ENCODE measurements at regions not wholly inside any gene's neighbourhood (a gene's known extent, or its start where the extent isn't known, plus 50 kb on each side); places are given as distances from the start of the nearest gene placed in this dataset.

DNA sequence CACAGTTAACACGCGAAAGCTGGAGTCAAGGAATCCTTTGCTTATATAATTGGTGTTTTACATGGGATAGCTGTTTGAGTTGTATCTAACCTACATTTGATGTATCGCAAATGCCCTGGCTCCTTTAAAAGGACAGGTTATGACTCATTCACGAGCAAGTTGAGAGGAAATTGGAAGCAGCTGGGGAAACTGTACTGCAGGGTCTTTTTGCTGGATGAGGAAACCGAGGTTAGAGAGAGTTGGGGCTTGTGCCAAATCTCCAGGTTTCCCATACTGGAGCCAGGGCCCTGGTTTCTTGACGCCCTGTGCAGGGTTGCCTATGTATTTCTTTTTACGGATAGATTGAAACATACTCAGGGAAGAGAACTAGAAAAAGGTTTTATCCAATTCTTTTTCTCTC is 60.0 kb upstream of the SPTBN1 start:
- Histone ChIP-seq H3K27me3 (replicated peaks; ENCODE audit: insufficient read depth) (no peaks in the 10 kb centered on the region), H3K4me1 (replicated peaks) (no peaks in the 10 kb centered on the region), H3K4me3 (no peak overlapping the region), H3K27ac (no peak overlapping the region), H3K36me3 (no peaks in the 10 kb centered on the region), H3K9me3 (no peaks in the 10 kb centered on the region)
- intact Hi-C loops (cut with DNase I): no loop called here
- DNase-seq (ENCODE audit: low spot score): no peak
- 75% methylated on average over 7 of the region's 7 CpGs for WGBS
- TF ChIP-seq POLR2AphosphoS5 (IDR thresholded peaks at IDR 0.05): no peak
- no peak for TF ChIP-seq POLR2A (IDR thresholded peaks at IDR 0.05)
- TF ChIP-seq, protein P1, sequence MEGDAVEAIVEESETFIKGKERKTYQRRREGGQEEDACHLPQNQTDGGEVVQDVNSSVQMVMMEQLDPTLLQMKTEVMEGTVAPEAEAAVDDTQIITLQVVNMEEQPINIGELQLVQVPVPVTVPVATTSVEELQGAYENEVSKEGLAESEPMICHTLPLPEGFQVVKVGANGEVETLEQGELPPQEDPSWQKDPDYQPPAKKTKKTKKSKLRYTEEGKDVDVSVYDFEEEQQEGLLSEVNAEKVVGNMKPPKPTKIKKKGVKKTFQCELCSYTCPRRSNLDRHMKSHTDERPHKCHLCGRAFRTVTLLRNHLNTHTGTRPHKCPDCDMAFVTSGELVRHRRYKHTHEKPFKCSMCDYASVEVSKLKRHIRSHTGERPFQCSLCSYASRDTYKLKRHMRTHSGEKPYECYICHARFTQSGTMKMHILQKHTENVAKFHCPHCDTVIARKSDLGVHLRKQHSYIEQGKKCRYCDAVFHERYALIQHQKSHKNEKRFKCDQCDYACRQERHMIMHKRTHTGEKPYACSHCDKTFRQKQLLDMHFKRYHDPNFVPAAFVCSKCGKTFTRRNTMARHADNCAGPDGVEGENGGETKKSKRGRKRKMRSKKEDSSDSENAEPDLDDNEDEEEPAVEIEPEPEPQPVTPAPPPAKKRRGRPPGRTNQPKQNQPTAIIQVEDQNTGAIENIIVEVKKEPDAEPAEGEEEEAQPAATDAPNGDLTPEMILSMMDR (IDR thresholded peaks at IDR 0.05): no peak

DNA sequence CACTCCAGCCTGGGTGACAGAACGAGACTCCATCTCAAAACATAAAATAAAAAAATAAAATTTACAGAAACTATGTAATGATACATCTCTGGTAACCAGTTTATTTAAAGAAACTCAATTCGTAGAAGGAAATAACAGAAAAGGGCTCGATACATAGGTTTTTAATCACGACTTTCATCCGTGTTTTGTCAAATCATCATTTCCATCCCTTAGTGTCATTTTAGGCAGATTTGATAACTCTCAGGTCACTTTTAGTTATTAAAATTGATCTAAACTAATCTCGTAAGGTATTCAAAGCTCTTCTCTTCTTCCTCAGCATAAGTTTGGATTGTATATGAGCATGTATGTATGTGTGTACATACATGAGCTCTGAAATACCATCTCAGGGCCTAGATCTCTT is 59.3 kb upstream of the SPTBN1 start:
- WGBS: 94% methylated on average over 6 of the region's 6 CpGs
- Histone ChIP-seq H3K27ac (no peak overlapping the region), H3K36me3 (no peaks in the 10 kb centered on the region), H3K9me3 (no peaks in the 10 kb centered on the region), H3K4me1 (replicated peaks) (no peaks in the 10 kb centered on the region), H3K27me3 (replicated peaks; ENCODE audit: insufficient read depth) (no peaks in the 10 kb centered on the region), H3K4me3 (no peak overlapping the region)
- TF ChIP-seq POLR2AphosphoS5 (IDR thresholded peaks at IDR 0.05): no peak
- TF ChIP-seq, protein P1 (IDR thresholded peaks at IDR 0.05): no peak
- TF ChIP-seq POLR2A (IDR thresholded peaks at IDR 0.05): no peak
- intact Hi-C loops (cut with DNase I): no loop called here
- DNase-seq (ENCODE audit: low spot score): no peak

DNA sequence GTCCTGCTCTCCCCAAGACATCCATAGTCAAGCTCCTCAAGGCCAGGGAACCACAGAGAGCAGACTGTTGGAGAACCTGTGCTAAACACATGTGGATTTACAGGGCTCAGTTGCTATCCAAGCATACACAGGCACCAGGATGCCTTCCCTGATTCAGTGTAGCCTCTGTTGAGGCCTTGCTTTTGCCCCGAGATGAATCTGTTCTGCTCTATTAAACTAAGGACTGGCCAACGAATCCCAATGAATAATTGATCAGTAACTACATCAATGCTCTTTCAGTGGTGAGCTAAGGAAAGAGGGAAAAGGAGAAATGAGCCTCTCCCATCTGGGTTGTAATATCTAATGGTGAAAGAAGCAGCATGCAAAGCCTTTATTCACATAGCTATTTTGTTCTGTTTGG is 58.7 kb upstream of the SPTBN1 start:
- no peak for TF ChIP-seq POLR2A (IDR thresholded peaks at IDR 0.05)
- TF ChIP-seq, protein P1 (IDR thresholded peaks at IDR 0.05): no peak
- no peak for TF ChIP-seq POLR2AphosphoS5 (IDR thresholded peaks at IDR 0.05)
- no peaks in the 10 kb centered on the region for H3K27me3 ChIP-seq (replicated peaks; ENCODE audit: insufficient read depth)
- H3K27ac ChIP-seq: no peak overlapping the region
- intact Hi-C loops (cut with DNase I): no loop called here
- no peak overlapping the region for H3K4me3 ChIP-seq
- no peak for DNase-seq (ENCODE audit: low spot score)
- H3K4me1 ChIP-seq (replicated peaks): no peaks in the 10 kb centered on the region
- H3K9me3 ChIP-seq: no peaks in the 10 kb centered on the region
- 92% methylated on average over 2 of the region's 2 CpGs for WGBS
- H3K36me3 ChIP-seq: no peaks in the 10 kb centered on the region

DNA sequence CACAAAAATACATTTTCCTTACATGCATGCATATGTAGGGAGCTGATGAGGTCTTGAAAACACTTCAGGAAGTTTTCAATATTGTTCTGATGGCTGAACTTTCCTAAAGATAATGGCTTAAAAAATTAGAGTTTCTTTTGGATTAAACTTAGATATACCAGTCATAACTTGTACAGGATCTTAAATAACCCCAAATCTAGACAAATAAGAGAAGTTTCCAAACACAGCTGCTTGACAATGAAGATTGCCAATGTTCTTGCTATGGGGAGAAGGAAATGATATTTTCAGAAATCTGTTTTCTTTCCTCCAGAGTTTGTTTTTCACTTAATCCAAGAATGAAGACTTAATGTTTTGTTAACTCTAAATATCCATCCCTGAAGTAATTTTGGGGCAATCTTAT is 54.6 kb upstream of the SPTBN1 start:
- no peak for DNase-seq (ENCODE audit: low spot score)
- no peak overlapping the region for H3K4me3 ChIP-seq
- H3K27me3 ChIP-seq (replicated peaks; ENCODE audit: insufficient read depth): no peaks in the 10 kb centered on the region
- TF ChIP-seq, protein P1 (IDR thresholded peaks at IDR 0.05): no peak
- no peak for TF ChIP-seq POLR2AphosphoS5 (IDR thresholded peaks at IDR 0.05)
- no peak for TF ChIP-seq POLR2A (IDR thresholded peaks at IDR 0.05)
- intact Hi-C loops (cut with DNase I): no loop called here
- H3K36me3 ChIP-seq: no peaks in the 10 kb centered on the region
- no peak overlapping the region for H3K27ac ChIP-seq
- H3K9me3 ChIP-seq: no peaks in the 10 kb centered on the region
- H3K4me1 ChIP-seq (replicated peaks): no peaks in the 10 kb centered on the region

DNA sequence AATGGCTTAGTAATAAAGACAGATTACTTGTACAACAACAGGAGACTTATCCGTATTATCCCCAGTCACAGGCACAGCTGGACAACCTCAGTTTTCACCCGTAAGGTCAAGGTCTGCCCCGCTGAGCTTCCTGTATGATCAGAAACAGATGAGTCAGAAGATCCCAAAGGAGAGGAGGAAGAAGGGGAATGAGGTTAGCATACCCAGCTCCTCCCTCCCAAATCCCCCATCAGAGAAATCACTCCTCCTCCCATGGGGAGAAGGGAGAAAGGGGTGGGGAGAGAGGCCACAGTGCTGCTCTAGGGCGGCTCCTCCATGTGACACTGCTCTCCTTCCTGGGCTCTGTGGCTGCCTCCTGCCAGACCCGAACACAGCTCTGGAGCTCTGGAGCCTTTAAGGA is 53.8 kb upstream of the SPTBN1 start:
- no peaks in the 10 kb centered on the region for H3K36me3 ChIP-seq
- DNase-seq (ENCODE audit: low spot score): no peak
- no peaks in the 10 kb centered on the region for H3K4me1 ChIP-seq (replicated peaks)
- no peaks in the 10 kb centered on the region for H3K9me3 ChIP-seq
- WGBS: 73% methylated on average over 5 of the region's 5 CpGs
- intact Hi-C loops (cut with DNase I): no loop called here
- H3K27me3 ChIP-seq (replicated peaks; ENCODE audit: insufficient read depth): no peaks in the 10 kb centered on the region
- TF ChIP-seq, protein P1 (IDR thresholded peaks at IDR 0.05): no peak
- TF ChIP-seq POLR2AphosphoS5 (IDR thresholded peaks at IDR 0.05) (no peak), POLR2A (IDR thresholded peaks at IDR 0.05) (no peak)
- no peak overlapping the region for H3K4me3 ChIP-seq
- no peak overlapping the region for H3K27ac ChIP-seq

All from prostate gland (tissue), 2 donors.